Liver (tissue), 8 donors: ENCODE measurements at regions not wholly inside any gene's neighbourhood (a gene's known extent, or its start where the extent isn't known, plus 50 kb on each side); places are given as distances from the start of the nearest gene placed in this dataset.

ENCODE experiments used
- DNase-seq: peaks from one replicate; pipeline ENCODE4 v3.0.0-alpha.2; 2017; ENCODE audit warnings: low spot score
- H3K27ac ChIP-seq, 2 donors: one replicate each; pipeline ENCODE4 v1.7.0; 2013; ENCODE audit warnings: inconsistent platforms in 2 of 2, low read length in 2 of 2, control low read depth in 1 of 2, low read depth in 1 of 2, mild to moderate bottlenecking in 1 of 2
- H3K27me3 ChIP-seq, 4 donors: one replicate each; pipeline versions ENCODE4 v1.6.1 to v1.7.0; 2013; ENCODE audit warnings: low read length in 3 of 4, inconsistent platforms in 1 of 4, mild to moderate bottlenecking in 1 of 4, moderate library complexity in 1 of 4; ENCODE audit not compliant: control insufficient read depth in 4 of 4, insufficient read depth in 4 of 4
- H3K36me3 ChIP-seq, 4 donors: one replicate each; pipeline versions ENCODE4 v1.6.1 to v1.7.0; 2013; ENCODE audit warnings: low read length in 3 of 4, mild to moderate bottlenecking in 3 of 4, low read depth in 1 of 4, moderate library complexity in 1 of 4; ENCODE audit not compliant: control insufficient read depth in 4 of 4, insufficient read depth in 3 of 4
- H3K4me1 ChIP-seq, 4 donors: one replicate each; pipeline versions ENCODE4 v1.6.1 to v1.7.0; 2013; ENCODE audit warnings: low read length in 3 of 4, mild to moderate bottlenecking in 3 of 4, moderate library complexity in 1 of 4; ENCODE audit not compliant: control insufficient read depth in 4 of 4, insufficient read depth in 4 of 4
- H3K4me3 ChIP-seq, 3 donors: one replicate each; pipeline versions ENCODE4 v1.6.1 to v1.7.0; 2013; ENCODE audit warnings: low read length in 3 of 3, control low read depth in 1 of 3, low read depth in 1 of 3, mild to moderate bottlenecking in 1 of 3
- H3K9ac ChIP-seq, 2 donors: one replicate each; pipeline ENCODE4 v1.7.0; 2013; ENCODE audit warnings: low read length in 2 of 2, mild to moderate bottlenecking in 2 of 2, moderate library complexity in 2 of 2, control low read depth in 1 of 2, low read depth in 1 of 2
- H3K9me3 ChIP-seq, 4 donors: one replicate each; pipeline versions ENCODE4 v1.6.1 to v1.7.0; 2013; ENCODE audit warnings: low read length in 3 of 4; ENCODE audit not compliant: control insufficient read depth in 4 of 4
- ATF3 ChIP-seq: IDR thresholded peaks from 2 replicates; pipeline ENCODE4 v1.6.1; 2016; ENCODE audit warnings: antibody characterized with exemption
- CTCF ChIP-seq: fragments of 150-350 bp; IDR thresholded peaks from 2 replicates; pipeline ENCODE4 v1.5.1; 2017; ENCODE audit warnings: improper control_type of control experiment, low read depth, low read length; ENCODE audit not compliant: missing input control
- EGR1 ChIP-seq, 2 donors: IDR thresholded peaks; 2 replicates each; pipeline ENCODE4 v1.6.1; 2016 to 2018; ENCODE audit warnings: antibody characterized with exemption in 2 of 2, low read depth in 2 of 2
- FOXA1 ChIP-seq: IDR thresholded peaks from 2 replicates; pipeline ENCODE4 v1.6.1; 2016; ENCODE audit warnings: antibody characterized with exemption
- FOXA2 ChIP-seq: IDR thresholded peaks from 2 replicates; pipeline ENCODE4 v1.6.1; 2016; ENCODE audit warnings: antibody characterized with exemption
- GABPA ChIP-seq, 2 donors: IDR thresholded peaks in 1 of 2; conservative IDR thresholded peaks in 1 of 2; 2 replicates each; pipeline ENCODE4 v1.6.1; 2016; ENCODE audit warnings: antibody characterized with exemption in 2 of 2, mild to moderate bottlenecking in 1 of 2, moderate library complexity in 1 of 2
- HNF4A ChIP-seq, 2 donors: conservative IDR thresholded peaks; 2 replicates each; pipeline ENCODE4 v1.6.1; 2016; ENCODE audit warnings: antibody characterized with exemption in 2 of 2, mild to moderate bottlenecking in 2 of 2
- HNF4G ChIP-seq: IDR thresholded peaks from 2 replicates; pipeline ENCODE4 v1.6.1; 2016; ENCODE audit warnings: antibody characterized with exemption
- JUND ChIP-seq, 2 donors: IDR thresholded peaks; 2 replicates each; pipeline ENCODE4 v1.6.1; 2016; ENCODE audit warnings: antibody characterized with exemption in 2 of 2
- MAX ChIP-seq: IDR thresholded peaks from 2 replicates; pipeline ENCODE4 v1.6.1; 2016; ENCODE audit warnings: antibody characterized with exemption
- NR2F2 ChIP-seq: IDR thresholded peaks from 2 replicates; pipeline ENCODE4 v1.6.1; 2016; ENCODE audit warnings: antibody characterized with exemption
- RAD21 ChIP-seq, 2 donors: IDR thresholded peaks; 2 replicates each; pipeline ENCODE4 v1.6.1; 2016; ENCODE audit warnings: antibody characterized with exemption in 2 of 2, mild to moderate bottlenecking in 2 of 2
- REST ChIP-seq: IDR thresholded peaks from 2 replicates; pipeline ENCODE4 v1.6.1; 2016; ENCODE audit warnings: antibody characterized with exemption, mild to moderate bottlenecking
- RXRA ChIP-seq, 2 donors: IDR thresholded peaks; 2 replicates each; pipeline ENCODE4 v1.6.1; 2017 to 2018; ENCODE audit warnings: antibody characterized with exemption in 2 of 2, mild to moderate bottlenecking in 1 of 2
- SP1 ChIP-seq: IDR thresholded peaks from 2 replicates; pipeline ENCODE4 v1.6.1; 2018; ENCODE audit warnings: antibody characterized with exemption, mild to moderate bottlenecking
- TAF1 ChIP-seq: conservative IDR thresholded peaks from 2 replicates; pipeline ENCODE4 v1.6.1; 2016; ENCODE audit warnings: antibody characterized with exemption, mild to moderate bottlenecking
- YY1 ChIP-seq: IDR thresholded peaks from 2 replicates; pipeline ENCODE4 v1.6.1; 2016; ENCODE audit warnings: antibody characterized with exemption, mild to moderate bottlenecking
- ZBTB33 ChIP-seq: IDR thresholded peaks from 2 replicates; pipeline ENCODE4 v1.6.1; 2016; ENCODE audit warnings: antibody characterized with exemption
- WGBS: extraction: QIAGEN DNeasy Blood & Tissue Kit; methylation state at CpG from one replicate; pipeline ENCODE4 v1.1.7; 2013; 5-methylcytosine and 5-hydroxymethylcytosine counted together
- donor health status: healthy.
- donor health status: healthy.
- donor health status: healthy.
- donor health status: healthy.
- donor health status: healthy.

GRCh38 chr1:221796700-221797099 lies 54.8 kb upstream of the DUSP10 start (continued):
- no peak for TF ChIP-seq REST
- TF ChIP-seq SP1: no peak
- no peak for TF ChIP-seq YY1
- TF ChIP-seq RXRA (IDR thresholded peaks at IDR 0.05): no peak
- TF ChIP-seq HNF4A (conservative IDR thresholded peaks at IDR 0.05): no peak
- TF ChIP-seq EGR1 (IDR thresholded peaks at IDR 0.05; ENCODE audit: low read depth in 2 of 2): no peak
- no peak for TF ChIP-seq GABPA (IDR thresholded peaks at IDR 0.05 in 1 of 2, conservative IDR thresholded peaks at IDR 0.05 in 1 of 2)
- TF ChIP-seq MAX: no peak
- TF ChIP-seq JUND (IDR thresholded peaks at IDR 0.05): no peak
- no peak for TF ChIP-seq FOXA2

- Histone ChIP-seq H3K9me3 (no peaks in the 10 kb centered on the region), H3K9ac (no peak overlapping the region), H3K27me3 (no peaks in the 10 kb centered on the region), H3K4me1 (no peaks in the 10 kb centered on the region), H3K36me3 (no peaks in the 10 kb centered on the region), H3K27ac (no peak overlapping the region), H3K4me3 (no peak overlapping the region)
- 93% methylated on average over 3 of the region's 3 CpGs for WGBS
- TF ChIP-seq YY1 (no peak), GABPA (IDR thresholded peaks at IDR 0.05 in 1 of 2, conservative IDR thresholded peaks at IDR 0.05 in 1 of 2) (no peak), TAF1 (no peak), NR2F2 (no peak), JUND (IDR thresholded peaks at IDR 0.05) (no peak), HNF4G (no peak), CTCF (no peak), FOXA2 (no peak), EGR1 (IDR thresholded peaks at IDR 0.05; ENCODE audit: low read depth in 2 of 2) (no peak), FOXA1 (no peak), SP1 (no peak), MAX (no peak), REST (no peak), ATF3 (no peak), RAD21 (IDR thresholded peaks at IDR 0.05) (no peak), ZBTB33 (no peak)
- no peak for DNase-seq
Measured at GRCh38 chr1:221795380-221795779, 53.5 kb upstream of the DUSP10 start.
